8988T (cell line): ENCODE measurements at regions not wholly inside any gene's neighbourhood (a gene's known extent, or its start where the extent isn't known, plus 50 kb on each side); places are given as distances from the start of the nearest gene placed in this dataset.
"Not testable (repeated sequence)": the region's sequence is repeated elsewhere in the genome, so short reads cannot be mapped to it uniquely, and the experiment has no call there.

ENCODE experiments used
- DNase-seq: peaks from one replicate; pipeline ENCODE4 v3.0.0; 2011

DNA sequence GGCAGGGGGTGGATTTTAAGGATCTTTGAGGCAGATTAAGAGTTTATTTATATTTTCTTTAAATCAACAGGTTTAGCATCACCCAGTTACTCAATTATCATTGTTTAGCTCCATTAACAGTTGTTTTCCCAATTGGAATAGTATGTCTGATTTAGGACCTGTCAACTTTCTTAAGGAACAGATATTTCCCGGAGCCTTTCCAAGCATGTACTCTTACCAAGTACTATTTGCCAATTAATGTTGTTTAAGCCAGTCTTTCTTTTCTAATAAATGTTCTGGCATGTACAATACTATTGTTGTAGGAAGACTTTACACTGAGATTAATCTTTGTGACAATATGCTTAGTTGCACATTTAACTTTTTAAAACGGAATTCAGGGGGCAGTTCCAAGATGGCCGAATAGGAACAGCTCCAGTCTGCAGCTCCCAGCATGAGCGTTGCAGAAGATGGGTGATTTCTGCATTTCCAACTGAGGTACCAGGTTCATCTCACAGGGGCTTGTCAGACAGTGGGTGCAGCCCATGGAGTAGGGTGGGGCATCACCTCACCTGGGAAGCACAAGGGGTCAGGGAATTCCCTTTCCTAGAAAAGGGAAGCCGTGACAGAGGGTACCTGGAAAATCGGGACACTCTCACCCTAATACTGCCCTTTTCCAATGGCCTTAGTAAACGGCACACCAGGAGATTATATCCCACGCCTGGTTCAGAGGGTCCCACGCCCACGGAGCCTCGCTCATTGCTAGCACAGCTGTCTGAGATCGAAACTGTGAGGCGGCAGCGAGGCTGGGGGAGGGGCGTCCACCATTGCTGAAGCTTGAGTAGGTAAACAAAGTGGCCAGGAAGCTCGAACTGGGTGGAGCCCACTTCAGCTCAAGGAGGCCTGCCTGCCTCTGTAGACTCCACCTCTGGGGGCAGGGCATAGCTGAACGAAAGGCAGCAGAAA, 173.7 kb downstream of the LRRC70 start:
- not testable (repeated sequence) for DNase-seq

DNA sequence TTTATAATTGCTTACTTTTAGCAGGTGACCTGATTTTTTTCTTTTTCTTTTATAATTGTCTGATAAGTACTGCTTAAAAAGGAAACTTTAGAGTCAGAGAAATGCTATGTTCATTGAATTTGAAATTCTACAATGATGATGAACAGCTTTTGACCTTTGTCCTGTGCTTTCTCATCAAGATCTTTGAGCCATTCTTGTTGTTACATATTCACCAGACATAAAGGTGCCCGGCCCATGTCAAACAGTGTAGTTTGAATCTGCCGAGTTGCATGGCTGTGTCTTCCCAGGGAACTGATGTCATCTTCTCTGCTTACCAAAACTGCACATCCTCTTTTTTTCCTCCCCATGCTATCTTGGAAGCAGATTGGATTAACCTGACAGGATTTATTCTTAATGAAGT, 163.6 kb downstream of the LRRC70 start:
- DNase-seq = no peak

DNA sequence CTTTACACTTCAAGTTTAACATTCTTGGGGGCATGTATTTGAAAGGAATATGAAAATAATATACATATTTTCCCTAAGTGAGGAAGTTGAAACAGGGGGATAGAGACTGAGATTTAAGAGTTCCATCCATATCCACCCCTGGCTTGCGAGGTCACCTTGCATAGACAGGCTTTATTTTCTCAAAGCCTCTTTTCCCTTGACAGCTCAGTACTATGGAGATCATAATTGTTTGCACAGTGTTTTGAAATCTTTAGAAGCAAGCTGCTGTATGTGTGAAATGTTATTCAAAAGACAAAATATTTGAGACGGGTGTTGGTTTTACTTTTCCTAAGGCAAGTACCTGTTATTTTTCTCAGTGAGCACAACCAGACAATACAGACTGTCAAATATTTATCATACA, 163.1 kb downstream of the LRRC70 start:
- no peak for DNase-seq

DNA sequence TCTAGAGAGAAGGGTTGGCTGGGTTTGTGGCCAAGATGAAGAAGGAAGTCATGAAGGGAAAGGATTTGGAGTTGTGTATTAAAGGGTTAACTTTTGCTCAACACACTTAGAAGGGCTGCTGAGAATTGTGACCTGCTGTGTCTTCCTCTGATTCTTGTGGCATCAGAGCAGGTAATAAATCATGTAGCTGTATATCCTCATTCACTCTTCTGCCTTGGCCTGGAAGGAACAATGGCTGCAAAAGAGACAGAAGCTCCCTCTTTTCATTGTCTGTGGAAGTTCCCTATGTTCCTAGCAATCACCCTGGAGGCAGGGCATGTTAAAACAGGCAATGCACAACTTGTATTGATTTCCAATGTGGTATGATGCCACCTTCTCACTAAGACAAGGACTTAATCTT, 159.1 kb downstream of the LRRC70 start:
- no peak for DNase-seq

DNA sequence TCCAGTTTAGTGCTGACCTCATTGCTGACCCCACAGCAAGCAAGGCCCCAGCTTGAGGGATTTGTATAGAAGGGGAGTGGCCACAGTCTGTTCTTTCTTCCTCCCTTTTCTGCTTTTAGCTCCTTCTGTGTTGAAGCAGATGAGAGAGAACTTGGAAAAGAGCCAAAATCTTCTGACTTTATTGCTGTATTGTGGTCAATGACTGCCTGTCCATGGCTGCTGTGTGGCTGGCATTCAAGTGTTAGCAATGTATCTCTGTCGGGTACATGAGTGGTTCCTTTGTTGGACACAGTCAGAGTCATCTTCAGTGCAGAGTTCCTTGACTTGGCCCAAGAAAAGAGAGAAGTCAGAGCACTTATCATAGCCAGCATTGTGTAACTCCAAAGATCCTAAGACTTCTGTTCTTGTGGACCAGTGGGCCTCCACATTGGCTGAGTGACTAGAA, 154.1 kb downstream of the LRRC70 start:
- no peak for DNase-seq

DNA sequence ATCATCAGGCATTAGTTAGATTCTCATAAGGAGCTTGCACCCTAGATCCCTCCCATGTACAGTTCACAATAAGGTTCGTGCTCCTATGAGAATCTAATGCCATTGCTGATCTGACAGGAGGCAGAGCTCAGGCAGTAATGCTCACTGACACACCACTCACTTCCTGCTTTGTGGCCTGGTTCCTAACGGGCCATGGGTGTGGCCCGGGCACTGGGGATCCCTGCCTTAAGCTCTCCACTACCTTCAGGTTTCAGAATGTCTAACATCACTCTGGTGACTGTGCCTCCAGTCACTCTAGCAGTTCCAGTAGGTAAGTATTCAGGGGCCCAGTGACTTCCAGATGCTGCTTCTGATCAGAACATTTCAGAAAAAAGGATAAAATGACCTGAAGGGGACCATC, 152.4 kb downstream of the LRRC70 start:
- DNase-seq = no peak

DNA sequence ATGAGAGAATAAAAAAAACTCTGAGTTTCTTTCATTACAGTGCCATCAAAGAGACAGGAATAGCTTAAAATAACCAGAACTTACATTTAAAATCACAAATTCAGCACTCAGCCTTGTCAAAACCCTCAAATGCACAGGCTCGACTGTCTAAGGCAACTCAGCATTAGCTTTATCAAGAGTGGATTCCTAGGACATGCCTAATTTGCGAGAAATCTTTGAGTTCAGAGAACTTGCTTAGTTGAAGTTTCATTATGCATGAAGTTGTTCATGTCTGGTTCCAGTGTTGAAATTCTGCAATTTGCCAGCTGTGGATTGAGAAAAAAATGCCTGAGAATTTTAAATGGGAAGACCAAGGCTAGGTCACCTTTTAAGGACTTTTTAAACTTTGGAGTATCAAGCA, 151.1 kb downstream of the LRRC70 start:
- DNase-seq = no peak

DNA sequence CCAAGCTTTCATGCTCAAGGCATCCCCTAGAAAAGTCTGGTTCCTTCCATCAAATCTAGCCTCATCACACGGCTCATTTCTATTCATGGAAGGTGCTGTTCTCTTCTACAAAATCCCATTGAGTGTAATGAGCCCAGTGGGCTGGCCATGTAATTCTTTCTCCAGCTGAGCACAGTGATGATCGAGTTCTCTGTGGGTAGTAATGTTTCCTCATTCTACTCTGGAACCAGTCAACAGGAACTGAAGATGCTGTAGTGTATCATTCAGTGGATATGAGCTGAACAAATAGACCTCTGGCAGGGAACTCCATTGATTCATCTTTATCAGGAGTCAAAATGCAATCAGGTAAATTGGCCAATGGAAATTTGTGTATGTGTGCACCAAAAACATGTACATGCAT, 149.2 kb downstream of the LRRC70 start:
- no peak for DNase-seq

DNA sequence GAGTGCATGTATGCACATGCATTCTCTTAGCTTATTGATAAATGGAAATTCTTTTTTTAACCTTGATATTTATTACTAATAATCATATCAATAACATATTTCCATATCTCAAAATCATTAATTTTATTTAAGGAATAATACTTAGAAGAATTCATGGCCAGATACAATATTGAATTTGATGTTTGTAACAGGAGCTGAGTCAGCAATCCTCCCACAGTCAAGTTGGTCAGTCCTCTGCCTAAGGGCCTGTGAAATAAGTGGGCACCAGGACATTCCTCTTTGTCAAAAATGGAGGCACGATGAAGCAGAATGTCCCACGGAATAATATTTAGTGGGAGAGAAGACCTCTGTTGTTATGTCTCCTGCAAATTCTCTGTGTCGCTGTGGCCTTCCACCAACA, 148.6 kb downstream of the LRRC70 start:
- no peak for DNase-seq

DNA sequence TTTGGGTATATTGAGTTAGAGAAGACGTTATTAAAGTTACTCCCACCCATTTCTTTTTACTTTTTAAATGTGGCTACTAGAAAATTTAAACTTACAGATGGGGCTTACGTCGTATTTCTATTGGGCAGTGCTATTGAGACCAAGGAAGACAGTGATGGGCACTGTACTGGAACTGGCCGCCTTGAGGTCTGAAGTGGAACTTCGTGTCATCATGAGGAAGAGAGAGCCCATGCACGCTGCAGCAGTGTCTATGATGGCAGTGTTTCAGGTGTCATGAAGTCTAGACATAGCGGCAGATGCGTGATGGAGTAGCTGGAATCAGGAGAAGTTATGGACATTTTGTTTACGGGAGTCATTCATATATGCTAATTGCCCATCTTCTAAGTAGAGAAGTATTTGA, 143.7 kb downstream of the LRRC70 start:
- DNase-seq = no peak

DNA sequence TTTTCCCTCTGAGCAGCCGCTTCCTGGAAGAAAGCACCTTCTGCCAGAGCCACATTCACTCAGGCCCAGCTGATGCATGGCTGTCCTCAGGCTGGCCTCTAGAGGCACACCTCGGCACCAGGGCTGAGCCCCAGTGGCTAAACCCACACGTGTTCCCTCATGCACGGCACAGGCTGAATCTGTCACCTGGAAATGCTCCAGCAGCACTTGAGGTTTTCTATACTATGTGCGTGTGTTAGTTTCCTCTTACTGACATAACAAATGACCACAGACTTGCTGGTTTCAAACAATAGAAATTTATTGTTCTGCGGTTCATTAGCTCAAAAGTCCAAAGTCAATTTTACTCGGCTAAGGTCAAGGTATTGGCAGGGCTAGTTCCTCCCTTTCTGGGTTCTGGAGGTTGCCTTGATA, 141.4 kb downstream of the LRRC70 start:
- peak; percentile 21 for DNase-seq

DNA sequence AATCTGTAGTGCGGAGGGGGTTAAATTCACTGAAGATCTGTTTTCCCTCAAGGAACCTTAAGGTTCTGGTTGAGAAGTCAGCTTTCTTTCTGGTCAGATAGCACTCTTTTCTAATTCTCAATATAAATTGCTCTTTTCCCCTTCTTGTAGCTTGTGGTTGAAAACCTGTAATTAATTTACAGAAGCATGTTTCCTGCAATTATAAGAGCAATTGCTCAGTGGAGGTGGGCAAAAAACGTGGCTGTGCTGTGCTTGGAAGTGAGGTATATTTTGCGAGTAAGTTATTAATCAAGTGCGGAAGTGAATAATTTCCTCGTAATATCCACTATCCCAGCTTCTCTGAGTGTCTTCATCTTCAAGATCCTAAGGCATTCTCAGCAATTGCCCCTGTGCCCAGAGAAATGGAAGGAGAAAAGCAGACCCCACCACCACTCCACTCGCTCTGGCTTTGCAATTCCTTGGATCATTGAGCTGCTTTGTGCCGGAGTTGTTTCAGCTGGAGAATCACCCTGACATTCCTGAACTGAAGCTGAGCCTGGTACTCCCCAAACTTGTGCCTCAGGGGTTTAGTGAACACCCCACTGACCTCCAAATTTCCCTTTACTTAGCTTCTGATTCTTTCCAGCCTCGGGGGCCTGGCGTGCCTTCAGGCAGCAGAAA, 140.6 kb downstream of the LRRC70 start:
- no peak for DNase-seq

DNA sequence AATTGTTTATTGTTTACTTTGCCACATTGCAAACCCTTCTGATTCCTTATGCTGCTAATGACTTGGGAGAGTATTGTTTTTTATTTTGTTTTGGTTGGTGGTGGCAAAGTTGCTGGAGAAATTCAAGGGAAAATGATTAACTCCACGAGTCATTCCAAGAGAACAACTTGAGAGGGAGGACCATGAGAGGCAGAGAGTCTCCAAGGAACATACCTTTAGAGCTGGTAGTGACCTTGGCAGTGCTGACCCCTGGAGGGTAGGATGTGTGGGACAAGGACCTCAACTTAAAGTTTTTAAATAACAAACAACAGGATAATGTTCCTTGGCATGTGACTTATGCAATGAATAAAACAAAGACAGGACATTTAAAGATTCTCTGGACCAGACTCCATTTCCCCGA, 139.7 kb downstream of the LRRC70 start:
- DNase-seq = peak; percentile 13

DNA sequence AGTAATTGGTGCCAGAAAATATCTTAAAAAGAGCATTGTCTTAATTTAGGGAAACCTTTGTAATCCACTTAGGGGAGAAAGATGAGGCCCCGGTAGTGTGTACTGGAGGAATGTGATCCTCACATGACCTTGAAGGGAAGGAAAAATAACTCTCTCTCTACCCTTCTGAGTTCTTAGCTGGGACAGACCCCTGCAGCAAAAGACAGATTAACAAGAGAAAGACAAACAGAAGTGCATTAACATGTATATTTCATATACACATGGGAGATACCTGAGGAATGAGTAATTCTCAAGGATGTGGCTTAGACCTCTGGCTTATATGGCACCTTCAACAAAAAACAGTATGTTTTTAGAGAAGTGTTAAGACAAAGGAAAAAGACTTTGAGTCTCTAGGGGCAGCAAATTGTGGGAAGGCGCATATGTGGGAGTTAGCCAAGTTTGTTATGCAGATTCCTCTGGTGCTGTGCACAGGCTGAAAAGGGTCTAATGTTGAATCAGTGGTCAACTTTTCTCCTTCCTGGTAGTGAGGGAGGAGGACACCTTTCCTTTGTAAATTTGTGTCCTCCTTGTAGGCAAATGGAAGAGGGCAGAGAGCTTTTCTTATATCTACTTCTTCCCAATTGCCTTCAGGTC, 138.8 kb downstream of the LRRC70 start:
- no peak for DNase-seq

DNA sequence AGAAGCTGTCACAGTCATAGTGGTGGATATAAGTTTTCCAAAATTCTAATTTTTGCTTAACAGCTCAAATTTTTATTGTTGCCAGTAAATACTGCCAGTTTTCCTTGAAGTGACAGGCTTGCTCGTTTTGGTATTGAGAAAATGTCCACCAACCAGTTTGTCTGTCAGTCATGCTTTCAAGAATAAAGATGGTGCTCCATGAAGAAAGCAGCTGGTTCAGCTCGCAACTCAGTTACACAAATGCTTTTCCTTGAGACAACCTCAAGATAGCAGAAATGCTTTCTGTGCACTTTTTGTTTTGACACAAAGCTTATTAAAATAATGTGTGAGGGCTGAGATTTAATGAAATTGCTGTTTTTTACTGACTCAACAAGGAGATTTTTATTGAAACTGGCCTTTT, 135.7 kb downstream of the LRRC70 start:
- DNase-seq = no peak

DNA sequence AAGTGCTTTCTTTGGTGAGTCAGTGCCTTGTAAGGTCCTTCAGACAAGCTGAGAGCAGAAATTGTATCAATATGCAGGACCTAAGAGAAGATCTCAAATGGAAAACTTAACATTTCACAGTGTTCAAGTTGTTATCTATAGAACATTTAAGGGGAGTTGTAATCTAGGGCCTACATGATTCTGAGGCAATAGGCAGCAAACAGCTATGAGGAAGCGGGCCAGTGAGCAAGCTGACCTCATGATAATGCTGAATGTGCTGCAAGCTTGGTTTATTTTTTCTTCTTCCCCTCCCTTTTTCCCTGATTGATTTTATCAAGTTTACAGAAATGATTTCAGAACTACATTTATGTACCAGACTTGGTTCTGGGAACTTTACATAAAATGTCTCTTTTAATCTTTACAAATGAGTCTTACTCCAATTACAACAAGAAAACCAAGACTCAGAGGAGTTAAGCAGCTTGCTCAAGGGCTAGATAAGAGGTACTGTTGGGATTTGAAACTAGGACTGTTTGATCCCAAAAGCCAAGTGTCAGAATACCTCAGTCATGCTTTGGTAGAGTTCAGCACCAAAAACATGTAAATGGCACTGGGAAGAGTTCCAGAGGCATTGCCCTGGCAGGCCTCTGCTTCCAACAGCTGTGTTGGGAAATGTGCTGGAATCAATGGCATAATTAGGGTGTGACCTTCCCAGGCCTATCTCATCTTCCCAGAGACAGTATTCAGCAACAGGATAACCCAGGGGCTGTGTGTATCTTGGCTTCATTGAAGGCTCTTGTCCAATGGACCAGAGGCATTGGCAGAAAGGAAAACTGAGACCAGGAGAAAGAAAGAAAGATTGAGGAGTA, 130.1 kb downstream of the LRRC70 start:
- no peak for DNase-seq

DNA sequence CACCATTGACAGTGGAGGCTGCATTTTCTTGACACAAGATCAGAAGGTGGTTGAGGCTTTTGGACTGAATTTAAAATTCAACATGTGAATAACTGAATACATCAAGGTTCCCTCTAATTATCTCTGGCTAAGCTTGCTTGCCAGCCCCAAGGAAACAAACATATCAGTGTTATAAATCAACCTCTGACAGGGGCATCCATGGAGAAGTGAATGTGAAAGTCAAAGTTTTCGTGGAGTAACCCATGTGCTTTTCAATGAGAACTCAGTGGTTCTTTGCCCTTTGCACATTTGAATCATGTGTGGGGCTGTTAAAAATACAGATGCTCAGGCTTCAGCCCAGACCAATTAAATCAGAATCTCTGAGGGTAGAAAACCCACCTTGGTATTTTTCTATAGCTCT, 128.9 kb downstream of the LRRC70 start:
- no peak for DNase-seq

DNA sequence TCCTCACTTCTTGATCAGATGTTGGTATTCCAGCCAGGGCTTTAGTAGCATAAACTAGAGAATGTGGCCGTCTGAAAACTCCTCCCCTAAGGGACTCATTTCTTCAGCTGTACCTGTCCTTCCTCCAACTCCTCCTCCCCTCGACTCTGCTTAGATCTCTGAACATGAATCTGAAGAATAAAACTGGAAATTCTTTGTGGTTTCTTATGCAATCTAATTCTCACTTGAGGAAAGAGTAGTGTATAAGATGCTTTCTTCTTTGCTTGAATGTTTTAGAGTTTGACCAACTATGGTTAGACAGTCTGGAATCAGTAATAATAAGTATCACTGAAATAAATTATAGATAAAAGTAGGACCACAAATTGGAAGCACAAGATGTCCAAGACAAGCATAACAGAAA, 128.5 kb downstream of the LRRC70 start:
- DNase-seq = no peak

DNA sequence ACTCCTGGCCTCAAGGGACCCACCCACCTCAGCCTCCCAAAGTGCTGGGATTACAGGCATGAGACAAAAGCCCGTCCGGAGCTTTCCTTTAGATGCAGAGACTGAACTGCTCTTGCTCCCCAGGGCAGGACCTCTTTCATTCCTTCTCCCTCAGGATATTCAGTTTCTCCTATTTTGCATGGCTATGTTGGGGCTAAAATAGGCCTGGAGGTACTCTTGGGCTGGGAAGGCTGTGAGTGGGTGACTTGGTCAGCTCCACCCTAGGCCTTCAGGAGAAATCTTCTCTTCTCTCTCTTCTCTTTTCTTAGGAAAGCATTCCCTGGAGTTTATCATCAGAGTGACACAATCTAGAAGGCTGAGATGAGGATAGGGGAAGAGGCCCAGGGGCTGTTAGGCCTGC, 126.4 kb downstream of the LRRC70 start:
- DNase-seq = no peak

DNA sequence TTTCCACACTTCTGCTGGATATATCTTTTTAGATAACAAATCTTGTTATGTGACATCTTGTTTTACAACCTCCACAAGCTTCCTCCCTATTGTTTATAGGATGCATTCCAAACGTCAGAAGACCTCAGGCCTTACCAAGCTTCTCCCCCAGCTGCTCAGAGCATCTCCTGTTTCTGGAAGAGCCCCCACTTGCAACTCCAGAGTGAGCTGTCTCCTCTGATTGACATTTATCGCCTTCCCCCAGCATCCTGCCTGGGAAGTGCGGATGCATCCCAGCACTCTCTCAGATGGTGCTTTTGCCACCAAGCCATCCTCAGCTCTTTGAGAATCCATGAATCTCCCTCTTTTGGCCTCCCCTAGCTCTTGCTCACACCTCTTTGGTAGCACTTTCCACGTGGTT, 123.5 kb downstream of the LRRC70 start:
- DNase-seq = no peak

DNA sequence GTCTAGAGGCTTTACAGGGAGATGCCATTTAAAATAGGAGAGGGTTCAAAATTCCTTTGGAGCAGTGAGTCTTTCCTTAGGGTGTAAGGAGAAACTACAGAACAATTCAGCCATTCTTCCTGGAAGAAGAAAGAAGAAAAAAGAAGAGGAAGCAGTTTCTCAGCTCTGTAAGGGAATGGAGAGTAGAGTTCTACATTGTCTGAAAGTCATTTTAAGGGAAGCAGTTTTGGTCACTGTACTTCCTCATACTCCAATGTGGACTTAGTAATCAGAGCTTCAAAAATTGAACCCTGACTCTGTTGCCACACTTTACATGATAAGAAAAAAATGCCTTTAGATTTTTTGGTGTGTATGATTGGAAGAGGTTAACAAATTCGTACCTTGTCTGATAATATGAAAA, 122.4 kb downstream of the LRRC70 start:
- no peak for DNase-seq

DNA sequence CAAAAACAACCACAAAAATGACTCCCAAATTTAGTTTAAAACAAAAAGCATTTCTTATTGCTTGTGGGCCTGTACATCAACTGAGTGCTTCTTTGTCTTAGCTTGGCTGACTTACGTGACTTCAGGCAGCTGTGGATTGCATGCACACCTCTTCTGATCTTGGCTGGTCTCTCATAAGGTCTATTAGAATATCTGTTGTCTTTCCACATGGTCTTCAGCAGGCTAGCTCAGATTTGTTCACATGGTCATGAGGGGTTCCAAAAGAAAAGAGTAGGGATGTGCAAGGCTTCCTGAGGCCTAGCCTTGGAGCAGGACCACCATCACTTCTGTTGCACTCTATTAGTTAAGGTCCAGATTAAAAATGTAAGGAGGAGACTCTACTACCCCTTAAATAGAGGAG, 120.1 kb downstream of the LRRC70 start:
- DNase-seq = no peak

DNA sequence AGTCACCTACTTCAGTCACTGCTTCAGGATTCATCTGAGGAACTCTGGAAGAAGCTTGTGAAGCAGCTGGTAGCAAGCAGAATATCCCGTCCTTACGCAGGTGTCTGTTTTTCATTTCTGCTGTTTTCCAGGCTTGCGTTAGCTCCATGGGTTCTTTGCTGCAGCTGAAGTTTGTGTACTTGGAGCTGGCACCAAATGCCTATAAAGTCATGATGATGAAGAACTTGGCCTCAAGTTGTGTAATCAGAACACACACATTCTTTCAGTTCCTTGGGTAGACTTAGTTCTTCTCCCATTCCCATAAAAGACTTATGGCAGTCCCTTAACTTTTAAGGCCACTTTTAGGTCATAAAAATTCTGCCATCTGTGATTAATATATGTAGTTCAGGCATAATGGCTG, 116.7 kb downstream of the LRRC70 start:
- no peak for DNase-seq
